Hepatocyte (in vitro differentiated cells): ENCODE measurements at regions not wholly inside any gene's neighbourhood (a gene's known extent, or its start where the extent isn't known, plus 50 kb on each side); places are given as distances from the start of the nearest gene placed in this dataset.

Experiments used
- DNase-seq: peaks from one replicate; pipeline ENCODE4 v3.0.0-alpha.2; 2016; ENCODE audit warnings: low spot score
- H2AFZ ChIP-seq: fragments of 200-600 bp; sonication (generic); 2 replicates; pipeline ENCODE4 v1.6.0; 2016; ENCODE audit warnings: antibody characterized with exemption, mild to moderate bottlenecking
- H3K27ac ChIP-seq: fragments of 200-600 bp; sonication (generic); 2 replicates; pipeline ENCODE4 v1.5.1; 2016; ENCODE audit warnings: mild to moderate bottlenecking
- H3K27me3 ChIP-seq: fragments of 200-600 bp; sonication (generic); 2 replicates; pipeline ENCODE4 v1.6.1; 2016
- H3K36me3 ChIP-seq: fragments of 200-600 bp; sonication (generic); replicated peaks from 2 replicates; pipeline ENCODE4 v1.5.1; 2016; ENCODE audit warnings: low read depth; ENCODE audit not compliant: insufficient read depth
- H3K4me1 ChIP-seq: fragments of 200-600 bp; sonication (generic); 2 replicates; pipeline ENCODE4 v1.5.1; 2016; ENCODE audit warnings: mild to moderate bottlenecking, moderate library complexity; ENCODE audit not compliant: insufficient read depth
- H3K4me2 ChIP-seq: fragments of 200-600 bp; sonication (generic); 2 replicates; pipeline ENCODE4 v1.6.0; 2016
- H3K4me3 ChIP-seq: fragments of 200-600 bp; sonication (generic); 2 replicates; pipeline ENCODE4 v1.5.1; 2016; ENCODE audit warnings: mild to moderate bottlenecking
- H3K79me2 ChIP-seq: fragments of 200-600 bp; sonication (generic); 2 replicates; pipeline ENCODE4 v1.6.0; 2017; ENCODE audit warnings: mild to moderate bottlenecking
- H3K9me2 ChIP-seq: fragments of 200-600 bp; sonication (generic); replicated peaks from 2 replicates; pipeline ENCODE4 v1.6.0; 2017; ENCODE audit warnings: mild to moderate bottlenecking; ENCODE audit not compliant: insufficient read depth
- H3K9me3 ChIP-seq: fragments of 200-600 bp; sonication (generic); 2 replicates; pipeline ENCODE4 v1.5.1; 2016; ENCODE audit warnings: low read depth, mild to moderate bottlenecking
- H4K20me1 ChIP-seq: fragments of 200-600 bp; sonication (generic); 2 replicates; pipeline ENCODE4 v1.6.0; 2016; ENCODE audit warnings: mild to moderate bottlenecking; ENCODE audit not compliant: insufficient read depth, poor library complexity, severe bottlenecking
- CTCF ChIP-seq: fragments of 200-600 bp; sonication (generic); IDR thresholded peaks from 2 replicates; pipeline ENCODE4 v1.5.1; 2016; ENCODE audit warnings: antibody characterized with exemption, mild to moderate bottlenecking; ENCODE audit not compliant: poor library complexity
- EZH2 ChIP-seq: fragments of 200-600 bp; sonication (generic); IDR thresholded peaks from 2 replicates; pipeline ENCODE4 v1.6.1; 2016; ENCODE audit warnings: antibody characterized with exemption, mild to moderate bottlenecking, borderline replicate concordance
- EZH2phosphoT487 ChIP-seq: fragments of 200-600 bp; sonication (generic); IDR thresholded peaks from one replicate; pipeline ENCODE4 v1.6.1; 2018; ENCODE audit warnings: antibody characterized with exemption, mild to moderate bottlenecking, low read depth, moderate library complexity; ENCODE audit not compliant: unreplicated experiment, severe bottlenecking
- WGBS: methylation state at CpG from one replicate; pipeline ENCODE4 v1.1.6; 2016; ENCODE audit warnings: low lambda C conversion rate; ENCODE audit errors: missing lambda C conversion rate; 5-methylcytosine and 5-hydroxymethylcytosine counted together

GRCh38 chr9:93859431-93860215, 95.5 kb downstream of the BARX1 start:
- H3K36me3 ChIP-seq, result no peaks in the 10 kb centered on the region
- no peaks in the 10 kb centered on the region for H4K20me1 ChIP-seq
- H3K4me2 ChIP-seq, result no peak overlapping the region
- H3K9me2 ChIP-seq, result no peaks in the 10 kb centered on the region
- no peak for DNase-seq
- H3K79me2 ChIP-seq, result no peaks in the 10 kb centered on the region
- H3K4me3 ChIP-seq, result no peak overlapping the region
- H3K9me3 ChIP-seq, result no peaks in the 10 kb centered on the region
- 83% methylated on average over 10 of the region's 10 CpGs for WGBS
- H3K4me1 ChIP-seq, result peaks cover 6% of the 10 kb centered on the region
- H3K27me3 ChIP-seq, result peaks cover 10% of the 10 kb centered on the region
- H2AFZ ChIP-seq, result no peak overlapping the region
- TF ChIP-seq EZH2phosphoT487 (no peak), EZH2 (no peak), CTCF (no peak)
- H3K27ac ChIP-seq, result no peak overlapping the region

GRCh38 chr9:93857528-93857927, 97.6 kb downstream of the BARX1 start:
- no peaks in the 10 kb centered on the region for H3K79me2 ChIP-seq
- H3K9me3 ChIP-seq, result no peaks in the 10 kb centered on the region
- H2AFZ ChIP-seq, result no peak overlapping the region
- H3K27ac ChIP-seq, result no peak overlapping the region
- H3K4me3 ChIP-seq, result no peak overlapping the region
- DNase-seq, result no peak
- no peaks in the 10 kb centered on the region for H3K4me1 ChIP-seq
- H3K27me3 ChIP-seq, result peaks cover 10% of the 10 kb centered on the region
- no peaks in the 10 kb centered on the region for H3K36me3 ChIP-seq
- TF ChIP-seq EZH2phosphoT487, result no peak
- no peak for TF ChIP-seq CTCF
- TF ChIP-seq EZH2, result no peak
- no peaks in the 10 kb centered on the region for H4K20me1 ChIP-seq
- H3K4me2 ChIP-seq, result no peak overlapping the region
- no peaks in the 10 kb centered on the region for H3K9me2 ChIP-seq

- H2AFZ ChIP-seq, result no peak overlapping the region
- H4K20me1 ChIP-seq, result no peaks in the 10 kb centered on the region
- H3K4me1 ChIP-seq, result no peaks in the 10 kb centered on the region
- no peak overlapping the region for H3K4me3 ChIP-seq
- H3K27me3 ChIP-seq, result peaks cover 22% of the 10 kb centered on the region
- no peak overlapping the region for H3K4me2 ChIP-seq
- H3K79me2 ChIP-seq, result no peaks in the 10 kb centered on the region
- H3K36me3 ChIP-seq, result no peaks in the 10 kb centered on the region
- H3K9me2 ChIP-seq, result no peaks in the 10 kb centered on the region
- DNase-seq, result no peak
- H3K27ac ChIP-seq, result no peak overlapping the region
- TF ChIP-seq EZH2phosphoT487, result no peak
- H3K9me3 ChIP-seq, result no peaks in the 10 kb centered on the region
These were observed 102.4 kb downstream of the BARX1 start for GRCh38 chr9:93852728-93853127.

- H3K4me2 ChIP-seq, result no peak overlapping the region
- DNase-seq, result no peak
- peaks cover 13% of the 10 kb centered on the region for H3K27me3 ChIP-seq
- no peaks in the 10 kb centered on the region for H3K79me2 ChIP-seq
- H3K9me2 ChIP-seq, result no peaks in the 10 kb centered on the region
- no peak overlapping the region for H3K4me3 ChIP-seq
- no peaks in the 10 kb centered on the region for H3K9me3 ChIP-seq
- whole genome bisulfite sequencing, result 92% methylated on average over 3 of the region's 3 CpGs
- no peaks in the 10 kb centered on the region for H3K36me3 ChIP-seq
- no peaks in the 10 kb centered on the region for H3K4me1 ChIP-seq
- no peak overlapping the region for H3K27ac ChIP-seq
- no peak for TF ChIP-seq CTCF
- no peak for TF ChIP-seq EZH2phosphoT487
- TF ChIP-seq EZH2, result no peak
- no peaks in the 10 kb centered on the region for H4K20me1 ChIP-seq
- no peak overlapping the region for H2AFZ ChIP-seq
These were observed 108.8 kb downstream of the BARX1 start for GRCh38 chr9:93846349-93846748.
